HG02973 (cell line): ENCODE measurements at regions not wholly inside any gene's neighbourhood (a gene's known extent, or its start where the extent isn't known, plus 50 kb on each side); places are given as distances from the start of the nearest gene placed in this dataset.
"Not testable (repeated sequence)": the region's sequence is repeated elsewhere in the genome, so short reads cannot be mapped to it uniquely, and the experiment has no call there.

Experiments
- ATAC-seq: cut with Tn5 transposase; IDR thresholded peaks from one replicate; pipeline ENCODE4 v1.9.1; 2021; ENCODE audit warnings: moderate library complexity; ENCODE audit not compliant: unreplicated experiment

GRCh38 chr4:180973894-180974293 is 1269.3 kb upstream of the TENM3 start:
- no peak for ATAC-seq

- no peak for ATAC-seq
Observed at GRCh38 chr4:180990931-180991330, 1252.3 kb upstream of the TENM3 start.

GRCh38 chr4:180993244-180993836 is 1249.9 kb upstream of the TENM3 start:
- ATAC-seq = no peak

GRCh38 chr4:180994722-180995121 is 1248.5 kb upstream of the TENM3 start:
- no peak for ATAC-seq

GRCh38 chr4:180999217-180999616 is 1244.0 kb upstream of the TENM3 start:
- no peak for ATAC-seq

GRCh38 chr4:181004056-181004455 is 1239.1 kb upstream of the TENM3 start:
- ATAC-seq = no peak

- ATAC-seq = no peak
Observed at GRCh38 chr4:181006499-181007260, 1236.5 kb upstream of the TENM3 start.

- no peak for ATAC-seq
Observed at GRCh38 chr4:181007751-181008150, 1235.5 kb upstream of the TENM3 start.

- ATAC-seq = no peak
Observed at GRCh38 chr4:181008164-181008563, 1235.0 kb upstream of the TENM3 start.

- ATAC-seq = no peak
Observed at GRCh38 chr4:181013162-181013561, 1230.0 kb upstream of the TENM3 start.

GRCh38 chr4:181017038-181017437 is 1226.2 kb upstream of the TENM3 start:
- no peak for ATAC-seq

GRCh38 chr4:181018472-181018871 is 1224.7 kb upstream of the TENM3 start:
- ATAC-seq = no peak

GRCh38 chr4:181018913-181019312 is 1224.3 kb upstream of the TENM3 start:
- no peak for ATAC-seq

GRCh38 chr4:181020456-181020855 is 1222.7 kb upstream of the TENM3 start:
- ATAC-seq = no peak

- ATAC-seq = no peak
Observed at GRCh38 chr4:181021213-181021612, 1222.0 kb upstream of the TENM3 start.

- not testable (repeated sequence) for ATAC-seq
Observed at GRCh38 chr4:181030135-181030921, 1212.9 kb upstream of the TENM3 start.

- no peak for ATAC-seq
Observed at GRCh38 chr4:181030961-181031360, 1212.2 kb upstream of the TENM3 start.

GRCh38 chr4:181043486-181043885 is 1199.7 kb upstream of the TENM3 start:
- no peak for ATAC-seq

GRCh38 chr4:181046809-181047208 is 1196.4 kb upstream of the TENM3 start:
- no peak for ATAC-seq

GRCh38 chr4:181051931-181052330 is 1191.3 kb upstream of the TENM3 start:
- no peak for ATAC-seq

GRCh38 chr4:181061787-181062186 is 1181.4 kb upstream of the TENM3 start:
- no peak for ATAC-seq

GRCh38 chr4:181063212-181063611 is 1180.0 kb upstream of the TENM3 start:
- no peak for ATAC-seq
